HepG2 (cell line): ENCODE measurements at regions not wholly inside any gene's neighbourhood (a gene's known extent, or its start where the extent isn't known, plus 50 kb on each side); places are given as distances from the start of the nearest gene placed in this dataset.

Experiments
- CHD2 ChIP-seq: IDR thresholded peaks from 2 replicates; pipeline ENCODE4 v1.6.1; 2011; ENCODE audit warnings: low read depth, low read length, improper control_type of control experiment
- CTCF ChIP-seq: sonication (generic); formaldehyde crosslinking; IDR thresholded peaks from 2 replicates; pipeline ENCODE4 v1.5.0; 2020; ENCODE audit warnings: mild to moderate bottlenecking, missing genetic modification reagents, moderate library complexity
- FOSL1 ChIP-seq: sonication (generic); formaldehyde crosslinking; IDR thresholded peaks from 2 replicates; pipeline ENCODE4 v1.9.0; 2021; ENCODE audit warnings: missing genetic modification reagents, borderline replicate concordance
- HMGA1 ChIP-seq: sonication (generic); formaldehyde crosslinking; conservative IDR thresholded peaks from 2 replicates; pipeline ENCODE4 v1.4.0; 2020; ENCODE audit warnings: missing genetic modification reagents
- HMGXB4 ChIP-seq, 2 experiments: sonication (generic) in 1 of 2; formaldehyde crosslinking in 1 of 2; IDR thresholded peaks; 2 replicates each; pipeline versions ENCODE4 v1.4.0 to v1.6.1; 2018 to 2020; ENCODE audit warnings: missing genetic modification reagents in 2 of 2, borderline replicate concordance in 1 of 2, low read depth in 1 of 2, mild to moderate bottlenecking in 1 of 2, missing biosample characterization in 1 of 2
- MAZ ChIP-seq, 2 experiments: sonication (generic) in 1 of 2; formaldehyde crosslinking in 1 of 2; IDR thresholded peaks; 2 replicates each; pipeline versions ENCODE4 v1.5.0 to v1.6.1; 2012 to 2020; ENCODE audit warnings: low read depth in 2 of 2, mild to moderate bottlenecking in 2 of 2, borderline replicate concordance in 1 of 2, improper control_type of control experiment in 1 of 2, low read length in 1 of 2, missing genetic modification reagents in 1 of 2, moderate library complexity in 1 of 2
- NFE2L1 ChIP-seq: sonication (generic); formaldehyde crosslinking; IDR thresholded peaks from 2 replicates; pipeline ENCODE4 v1.4.0; 2020; ENCODE audit warnings: missing genetic modification reagents, mild to moderate bottlenecking, borderline replicate concordance
- SPEN ChIP-seq: sonication (generic); formaldehyde crosslinking; IDR thresholded peaks from 2 replicates; pipeline ENCODE4 v1.5.1; 2020; ENCODE audit warnings: low read depth, mild to moderate bottlenecking, missing genetic modification reagents
- SRSF1 ChIP-seq: fragments of 200-400 bp; formaldehyde crosslinking; optimal IDR thresholded peaks from 2 replicates; pipeline ENCODE3; 2017; ENCODE audit warnings: mild to moderate bottlenecking, low read depth, low read length, moderate library complexity
- ZHX1 ChIP-seq: sonication (generic); formaldehyde crosslinking; IDR thresholded peaks from 2 replicates; pipeline ENCODE4 v1.8.1; 2022; ENCODE audit warnings: low read depth, mild to moderate bottlenecking, missing genetic modification reagents
- ZNF136 ChIP-seq: sonication (generic); formaldehyde crosslinking; IDR thresholded peaks from 2 replicates; pipeline ENCODE4 v1.8.1; 2022; ENCODE audit warnings: low read depth, mild to moderate bottlenecking, moderate library complexity, missing genetic modification reagents
- ZNF17 ChIP-seq: sonication (generic); formaldehyde crosslinking; IDR thresholded peaks from 2 replicates; pipeline ENCODE4 v1.5.0; 2020; ENCODE audit warnings: mild to moderate bottlenecking, missing genetic modification reagents
- TF ChIP-seq, protein P1 (sequence below): IDR thresholded peaks from 2 replicates; pipeline ENCODE4 v1.6.1; 2012; ENCODE audit warnings: low read depth, low read length, improper control_type of control experiment

DNA sequence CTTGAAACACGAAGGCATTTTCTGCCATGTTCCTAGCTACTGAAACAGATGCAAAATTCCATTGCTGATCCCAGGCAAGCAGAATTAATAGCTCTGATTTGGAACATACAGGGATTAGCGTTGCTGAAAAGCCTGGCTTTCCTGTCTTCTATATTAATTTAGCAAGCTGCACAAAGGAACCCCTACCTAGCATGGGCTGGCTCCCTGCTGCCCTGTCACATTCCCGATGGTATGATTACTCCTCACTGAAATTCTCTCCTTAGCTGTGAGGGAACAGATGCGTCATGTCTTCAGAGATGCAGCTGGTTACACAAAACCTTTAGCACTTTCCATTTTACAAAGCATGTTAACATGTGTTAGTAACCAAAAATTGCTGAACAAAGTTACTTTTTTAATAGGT is 878.9 kb downstream of the TYW1 start:
- TF ChIP-seq SPEN, result no peak
- TF ChIP-seq CTCF, result no peak
- no peak for TF ChIP-seq ZNF136
- no peak for TF ChIP-seq CHD2
- TF ChIP-seq MAZ (IDR thresholded peaks at IDR 0.05; ENCODE audit: borderline replicate concordance, low read depth, low read length), result no peak
- TF ChIP-seq MAZ (CRISPR knock-in tag; IDR thresholded peaks at IDR 0.05; ENCODE audit: low read depth), result no peak
- no peak for TF ChIP-seq SRSF1
- no peak for TF ChIP-seq HMGXB4 (CRISPR knock-in tag; IDR thresholded peaks at IDR 0.05; ENCODE audit: borderline replicate concordance in 1 of 2, low read depth in 1 of 2)
- no peak for TF ChIP-seq ZNF17 (CRISPR knock-in tag)
- TF ChIP-seq, protein P1, sequence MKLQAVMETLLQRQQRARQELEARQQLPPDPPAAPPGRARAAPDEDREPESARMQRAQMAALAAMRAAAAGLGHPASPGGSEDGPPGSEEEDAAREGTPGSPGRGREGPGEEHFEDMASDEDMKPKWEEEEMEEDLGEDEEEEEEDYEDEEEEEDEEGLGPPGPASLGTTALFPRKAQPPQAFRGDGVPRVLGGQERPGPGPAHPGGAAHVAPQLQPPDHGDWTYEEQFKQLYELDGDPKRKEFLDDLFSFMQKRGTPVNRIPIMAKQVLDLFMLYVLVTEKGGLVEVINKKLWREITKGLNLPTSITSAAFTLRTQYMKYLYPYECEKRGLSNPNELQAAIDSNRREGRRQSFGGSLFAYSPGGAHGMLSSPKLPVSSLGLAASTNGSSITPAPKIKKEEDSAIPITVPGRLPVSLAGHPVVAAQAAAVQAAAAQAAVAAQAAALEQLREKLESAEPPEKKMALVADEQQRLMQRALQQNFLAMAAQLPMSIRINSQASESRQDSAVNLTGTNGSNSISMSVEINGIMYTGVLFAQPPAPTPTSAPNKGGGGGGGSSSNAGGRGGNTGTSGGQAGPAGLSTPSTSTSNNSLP, result no peak
- TF ChIP-seq HMGA1 (CRISPR knock-in tag), result no peak
- no peak for TF ChIP-seq NFE2L1 (CRISPR knock-in tag)
- no peak for TF ChIP-seq ZHX1 (CRISPR knock-in tag)
- no peak for TF ChIP-seq FOSL1
